ENCODE measurements at regions not wholly inside any gene's neighbourhood (a gene's known extent, or its start where the extent isn't known, plus 50 kb on each side); places are given as distances from the start of the nearest gene placed in this dataset.

DNA sequence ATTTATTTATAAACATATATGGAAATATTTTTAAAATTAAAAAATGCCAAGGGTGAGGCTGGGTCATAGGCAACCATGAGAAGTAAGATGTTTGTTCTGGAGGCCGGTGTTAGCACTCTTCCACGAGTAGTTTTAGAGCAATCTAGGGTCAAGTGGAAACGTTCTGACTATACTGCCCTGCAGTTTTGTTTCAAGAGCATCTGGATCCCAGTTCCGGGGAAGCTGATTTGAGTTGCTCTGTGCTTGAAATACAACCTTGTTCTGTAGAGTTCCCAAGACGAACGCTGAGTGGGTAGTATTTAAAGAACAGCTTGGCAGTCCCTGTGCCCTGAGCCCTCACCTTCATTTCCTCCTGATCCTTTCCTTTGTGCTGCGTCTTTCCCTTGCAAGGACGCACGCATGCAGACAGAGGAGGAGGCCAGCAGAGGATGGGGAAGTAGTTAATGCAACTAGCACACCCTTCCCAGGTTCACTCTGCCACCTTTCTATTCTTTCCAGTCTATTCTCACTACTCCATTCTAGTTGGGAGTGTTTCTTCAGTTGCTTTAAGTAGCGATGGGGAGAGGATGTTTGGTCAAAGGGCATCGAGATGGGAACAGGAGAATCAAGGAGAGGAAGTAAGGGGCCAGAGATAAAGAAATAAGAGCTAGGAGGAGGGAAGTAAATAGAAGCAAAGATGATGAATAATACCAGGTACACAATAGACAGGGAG lies 68.3 kb upstream of the ZSWIM6 start:
- no peaks in the 10 kb centered on the region for H3K27me3 ChIP-seq
- no peak overlapping the region for H3K4me3 ChIP-seq
- TF ChIP-seq, protein P1, sequence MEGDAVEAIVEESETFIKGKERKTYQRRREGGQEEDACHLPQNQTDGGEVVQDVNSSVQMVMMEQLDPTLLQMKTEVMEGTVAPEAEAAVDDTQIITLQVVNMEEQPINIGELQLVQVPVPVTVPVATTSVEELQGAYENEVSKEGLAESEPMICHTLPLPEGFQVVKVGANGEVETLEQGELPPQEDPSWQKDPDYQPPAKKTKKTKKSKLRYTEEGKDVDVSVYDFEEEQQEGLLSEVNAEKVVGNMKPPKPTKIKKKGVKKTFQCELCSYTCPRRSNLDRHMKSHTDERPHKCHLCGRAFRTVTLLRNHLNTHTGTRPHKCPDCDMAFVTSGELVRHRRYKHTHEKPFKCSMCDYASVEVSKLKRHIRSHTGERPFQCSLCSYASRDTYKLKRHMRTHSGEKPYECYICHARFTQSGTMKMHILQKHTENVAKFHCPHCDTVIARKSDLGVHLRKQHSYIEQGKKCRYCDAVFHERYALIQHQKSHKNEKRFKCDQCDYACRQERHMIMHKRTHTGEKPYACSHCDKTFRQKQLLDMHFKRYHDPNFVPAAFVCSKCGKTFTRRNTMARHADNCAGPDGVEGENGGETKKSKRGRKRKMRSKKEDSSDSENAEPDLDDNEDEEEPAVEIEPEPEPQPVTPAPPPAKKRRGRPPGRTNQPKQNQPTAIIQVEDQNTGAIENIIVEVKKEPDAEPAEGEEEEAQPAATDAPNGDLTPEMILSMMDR (IDR thresholded peaks at IDR 0.05): no peak
- DNase-seq (ENCODE audit: low spot score in 2 of 2): no peak
- H3K36me3 ChIP-seq: no peaks in the 10 kb centered on the region
- intact Hi-C loops (cut with DNase I): no loop called here
- no peaks in the 10 kb centered on the region for H3K9me3 ChIP-seq
- H3K27ac ChIP-seq: no peak overlapping the region
- no peaks in the 10 kb centered on the region for H3K4me1 ChIP-seq

DNA sequence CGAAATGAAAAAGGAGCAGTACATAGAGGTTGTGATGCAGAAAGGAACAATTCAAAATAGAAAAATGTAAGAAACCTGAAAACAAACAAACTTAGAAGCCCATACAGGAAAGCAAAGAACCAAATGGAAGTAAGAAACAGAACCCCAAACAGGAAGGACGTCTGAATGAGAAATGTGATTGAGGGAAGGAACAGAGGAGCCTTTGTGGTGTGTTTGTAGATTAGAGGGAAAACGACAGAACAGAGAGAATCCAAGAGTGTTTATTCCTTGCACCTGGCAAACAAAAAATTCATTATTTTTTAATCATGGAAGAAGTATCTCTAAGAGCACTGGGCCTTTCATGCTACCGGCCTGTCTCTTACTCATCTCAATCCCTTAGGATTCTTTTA lies 67.8 kb upstream of the ZSWIM6 start:
- TF ChIP-seq, protein P1 (IDR thresholded peaks at IDR 0.05): no peak
- intact Hi-C loops (cut with DNase I): no loop called here
- H3K36me3 ChIP-seq: no peaks in the 10 kb centered on the region

DNA sequence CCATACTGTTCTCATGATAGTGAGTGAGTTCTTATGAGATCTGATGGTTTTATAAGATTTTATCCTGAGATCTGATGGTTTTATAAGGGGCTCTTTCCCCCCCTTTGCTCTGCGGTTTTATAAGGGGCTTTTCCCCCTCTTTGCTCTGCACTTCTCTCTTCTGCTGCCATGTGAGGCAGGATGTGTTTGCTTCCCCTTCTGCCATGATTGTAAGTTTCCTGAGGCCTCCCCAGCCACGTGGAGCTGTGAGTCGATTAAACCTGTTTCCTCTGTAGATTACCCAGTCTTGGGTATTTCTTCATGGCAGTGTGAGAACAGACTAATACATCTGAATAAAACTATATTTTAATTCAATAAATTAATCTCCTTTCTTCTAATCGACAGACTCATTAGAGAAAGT lies 64.9 kb upstream of the ZSWIM6 start:
- no peak for DNase-seq (ENCODE audit: low spot score in 2 of 2)
- H3K9me3 ChIP-seq: no peaks in the 10 kb centered on the region
- H3K27me3 ChIP-seq: no peaks in the 10 kb centered on the region
- no peak overlapping the region for H3K27ac ChIP-seq
- intact Hi-C loops (cut with DNase I): no loop called here
- no peaks in the 10 kb centered on the region for H3K4me1 ChIP-seq
- TF ChIP-seq, protein P1 (IDR thresholded peaks at IDR 0.05): no peak
- no peak overlapping the region for H3K4me3 ChIP-seq
- H3K36me3 ChIP-seq: no peaks in the 10 kb centered on the region

More for the DNA sequence above, 67.8 kb upstream of the ZSWIM6 start:
- H3K4me3 ChIP-seq: no peak overlapping the region
- no peaks in the 10 kb centered on the region for H3K4me1 ChIP-seq
- DNase-seq (ENCODE audit: low spot score in 2 of 2): no peak
- H3K27ac ChIP-seq: no peak overlapping the region
- no peaks in the 10 kb centered on the region for H3K9me3 ChIP-seq
- no peaks in the 10 kb centered on the region for H3K27me3 ChIP-seq

DNA sequence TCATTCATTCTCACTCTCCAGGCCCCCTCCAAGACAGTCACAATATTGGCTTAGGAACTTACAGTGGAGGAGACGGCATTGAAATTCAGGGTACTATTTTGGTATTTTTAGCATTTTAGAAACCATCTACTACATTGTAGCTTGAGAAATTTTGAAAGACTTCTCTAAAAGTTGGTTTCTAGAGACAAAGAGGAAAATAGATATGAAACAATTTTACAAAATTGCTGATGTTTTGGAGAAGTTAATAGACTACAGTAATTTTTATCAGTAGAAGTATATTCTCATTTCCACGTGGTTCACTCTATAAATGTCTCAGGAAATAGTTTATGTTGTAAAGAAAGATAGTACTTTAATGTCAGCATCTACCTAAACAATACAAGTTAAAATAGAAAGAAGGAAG lies 63.2 kb upstream of the ZSWIM6 start:
- intact Hi-C loops (cut with DNase I): no loop called here
- H3K27me3 ChIP-seq: no peaks in the 10 kb centered on the region
- no peak for DNase-seq (ENCODE audit: low spot score in 2 of 2)
- H3K36me3 ChIP-seq: no peaks in the 10 kb centered on the region
- H3K9me3 ChIP-seq: no peaks in the 10 kb centered on the region
- TF ChIP-seq, protein P1 (IDR thresholded peaks at IDR 0.05): no peak
- no peak overlapping the region for H3K27ac ChIP-seq
- no peaks in the 10 kb centered on the region for H3K4me1 ChIP-seq
- H3K4me3 ChIP-seq: no peak overlapping the region

DNA sequence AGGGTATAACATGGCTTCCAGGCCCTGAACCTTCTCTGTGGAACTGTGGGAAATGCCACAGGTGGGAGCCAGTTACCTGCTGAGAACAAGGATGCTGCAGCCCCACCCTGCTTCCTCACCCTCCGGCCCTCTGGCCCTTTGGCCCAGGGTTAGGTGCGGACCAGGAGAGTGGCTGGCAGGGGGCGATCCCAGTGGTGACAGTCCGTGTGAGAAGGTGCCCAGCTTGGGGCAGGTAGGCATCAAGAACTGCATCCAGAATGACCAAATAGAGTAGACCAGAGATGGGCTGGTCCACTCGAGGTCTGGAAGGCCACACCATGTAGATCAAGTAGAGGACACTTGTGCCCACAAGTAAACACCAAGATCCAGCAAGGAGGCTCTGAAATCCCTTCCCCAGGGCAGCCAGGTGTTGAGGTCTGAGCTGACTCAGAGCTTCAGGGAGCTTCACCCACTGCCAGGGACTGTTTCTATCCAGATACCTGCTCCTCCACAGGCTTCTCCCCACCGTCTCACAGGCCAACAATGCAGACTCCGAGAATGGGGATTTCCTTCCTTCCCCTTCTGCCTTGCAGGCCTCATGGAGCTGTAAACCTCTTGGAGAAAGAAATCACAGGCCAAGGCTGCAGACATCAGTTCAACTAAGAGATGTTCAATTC lies 61.4 kb upstream of the ZSWIM6 start:
- no peak overlapping the region for H3K27ac ChIP-seq
- no peaks in the 10 kb centered on the region for H3K9me3 ChIP-seq
- TF ChIP-seq, protein P1 (IDR thresholded peaks at IDR 0.05): no peak
- no peaks in the 10 kb centered on the region for H3K36me3 ChIP-seq
- H3K4me3 ChIP-seq: no peak overlapping the region
- DNase-seq (ENCODE audit: low spot score in 2 of 2): no peak
- H3K27me3 ChIP-seq: no peaks in the 10 kb centered on the region
- no peaks in the 10 kb centered on the region for H3K4me1 ChIP-seq
- intact Hi-C loops (cut with DNase I): no loop called here

All from ascending aorta (tissue), 2 donors.